Tibial nerve (tissue), 4 donors: ENCODE measurements at regions not wholly inside any gene's neighbourhood (a gene's known extent, or its start where the extent isn't known, plus 50 kb on each side); places are given as distances from the start of the nearest gene placed in this dataset.

ENCODE experiments used
- DNase-seq, 2 donors: peaks; one replicate each; pipeline ENCODE4 v3.0.0-alpha.2; 2019; ENCODE audit warnings: low spot score in 2 of 2
- H3K27ac ChIP-seq, 4 donors: fragments of 200-600 bp; sonication (generic) in 3 of 4; one replicate each; pipeline ENCODE4 v1.5.1; 2017 to 2019; ENCODE audit warnings: mild to moderate bottlenecking in 1 of 4
- H3K27me3 ChIP-seq, 2 donors: fragments of 200-600 bp; sonication (generic) in 1 of 2; one replicate each; pipeline versions ENCODE4 v1.5.1 to v1.6.0; 2017 to 2019
- H3K36me3 ChIP-seq, 3 donors: fragments of 200-600 bp; sonication (generic); one replicate each; pipeline ENCODE4 v1.5.1; 2018 to 2019
- H3K4me1 ChIP-seq, 4 donors: fragments of 200-600 bp; sonication (generic) in 3 of 4; one replicate each; pipeline ENCODE4 v1.5.1; 2017 to 2019
- H3K4me3 ChIP-seq, 4 donors: fragments of 200-600 bp; sonication (generic) in 3 of 4; one replicate each; pipeline ENCODE4 v1.5.1; 2017 to 2019; ENCODE audit warnings: mild to moderate bottlenecking in 1 of 4, moderate library complexity in 1 of 4
- H3K9me3 ChIP-seq, 4 donors: fragments of 200-600 bp; sonication (generic) in 3 of 4; one replicate each; pipeline ENCODE4 v1.5.1; 2017 to 2019
- CTCF ChIP-seq, 5 experiments: fragments of 200-600 bp in 3 of 5; fragments of 450-650 bp in 2 of 5; sonication (generic) in 3 of 5; IDR thresholded peaks; one replicate each; pipeline ENCODE4 v1.5.1; 2016 to 2019; ENCODE audit warnings: antibody characterized with exemption in 5 of 5, mild to moderate bottlenecking in 3 of 5, moderate library complexity in 2 of 5
- EP300 ChIP-seq, 2 donors: sonication (generic); formaldehyde crosslinking; IDR thresholded peaks; one replicate each; pipeline ENCODE4 v1.6.1; 2017; ENCODE audit warnings: antibody characterized with exemption in 2 of 2, mild to moderate bottlenecking in 1 of 2
- POLR2A ChIP-seq, 2 donors: fragments of 450-650 bp; IDR thresholded peaks; one replicate each; pipeline ENCODE4 v1.6.1; 2017; ENCODE audit warnings: antibody characterized with exemption in 2 of 2, mild to moderate bottlenecking in 2 of 2, moderate library complexity in 2 of 2
- WGBS, 2 donors: methylation state at CpG; one replicate each; pipeline ENCODE4 v1.1.5; 2018; 5-methylcytosine and 5-hydroxymethylcytosine counted together

GRCh38 chr2:2640818-2641217, 309.7 kb upstream of the MYT1L start:
- no peak overlapping the region for H3K27ac ChIP-seq
- H3K4me1 ChIP-seq, result no peaks in the 10 kb centered on the region
- no peak overlapping the region for H3K4me3 ChIP-seq
- no peak for TF ChIP-seq CTCF (IDR thresholded peaks at IDR 0.05)
- no peak for TF ChIP-seq EP300 (IDR thresholded peaks at IDR 0.05)
- TF ChIP-seq POLR2A (IDR thresholded peaks at IDR 0.05), result no peak
- peaks cover 0 to 7% of the 10 kb centered on the region in 2 donors for H3K27me3 ChIP-seq
- 66 to 67% methylated on average over 3 of the region's 3 CpGs for WGBS, 2 donors
- DNase-seq, result no peak
- H3K36me3 ChIP-seq, result no peaks in the 10 kb centered on the region
- H3K9me3 ChIP-seq, result no peaks in the 10 kb centered on the region

- 85 to 91% methylated on average over 7 of the region's 7 CpGs for WGBS, 2 donors
- Histone ChIP-seq H3K27me3 (peaks cover 0 to 7% of the 10 kb centered on the region in 2 donors), H3K4me3 (no peak overlapping the region), H3K27ac (no peak overlapping the region), H3K4me1 (no peaks in the 10 kb centered on the region), H3K9me3 (no peaks in the 10 kb centered on the region), H3K36me3 (no peaks in the 10 kb centered on the region)
- no peak for DNase-seq
- TF ChIP-seq EP300 (IDR thresholded peaks at IDR 0.05) (no peak), POLR2A (IDR thresholded peaks at IDR 0.05) (no peak), CTCF (IDR thresholded peaks at IDR 0.05) (no peak)
Observed at GRCh38 chr2:2640371-2640770, 309.3 kb upstream of the MYT1L start.

- WGBS, 2 donors, result 54 to 60% methylated on average over 27 to 31 of the region's 31 CpGs
Observed at GRCh38 chr2:2639251-2640139, 308.4 kb upstream of the MYT1L start.

GRCh38 chr2:2638547-2639220, 307.6 kb upstream of the MYT1L start:
- Histone ChIP-seq H3K4me3 (no peak overlapping the region), H3K27ac (no peak overlapping the region), H3K9me3 (no peaks in the 10 kb centered on the region), H3K27me3 (peaks cover 0 to 7% of the 10 kb centered on the region in 2 donors), H3K4me1 (no peaks in the 10 kb centered on the region), H3K36me3 (no peaks in the 10 kb centered on the region)
- WGBS, 2 donors, result 66 to 69% methylated on average over 11 of the region's 11 CpGs
- no peak for DNase-seq
- TF ChIP-seq POLR2A (IDR thresholded peaks at IDR 0.05), result no peak
- no peak for TF ChIP-seq CTCF (IDR thresholded peaks at IDR 0.05)
- no peak for TF ChIP-seq EP300 (IDR thresholded peaks at IDR 0.05)

More at GRCh38 chr2:2639251-2640139, 308.4 kb upstream of the MYT1L start:
- Histone ChIP-seq H3K36me3 (no peaks in the 10 kb centered on the region), H3K4me3 (no peak overlapping the region), H3K27ac (no peak overlapping the region), H3K4me1 (no peaks in the 10 kb centered on the region), H3K9me3 (no peaks in the 10 kb centered on the region), H3K27me3 (peaks cover 0 to 7% of the 10 kb centered on the region in 2 donors)
- no peak for DNase-seq
- no peak for TF ChIP-seq POLR2A (IDR thresholded peaks at IDR 0.05)

GRCh38 chr2:2636813-2637212, 305.7 kb upstream of the MYT1L start:
- no peak for TF ChIP-seq CTCF (IDR thresholded peaks at IDR 0.05)
- no peak for TF ChIP-seq EP300 (IDR thresholded peaks at IDR 0.05)
- TF ChIP-seq POLR2A (IDR thresholded peaks at IDR 0.05), result no peak
- H3K9me3 ChIP-seq, result no peaks in the 10 kb centered on the region
- DNase-seq, result no peak
- H3K4me1 ChIP-seq, result no peaks in the 10 kb centered on the region
- WGBS, 2 donors, result 84 to 87% methylated on average over 5 of the region's 5 CpGs
- H3K27me3 ChIP-seq, result peaks cover 0 to 7% of the 10 kb centered on the region in 2 donors
- H3K27ac ChIP-seq, result no peak overlapping the region
- no peak overlapping the region for H3K4me3 ChIP-seq
- H3K36me3 ChIP-seq, result no peaks in the 10 kb centered on the region
